IPS-NIHi11 (cell line): ENCODE measurements at regions not wholly inside any gene's neighbourhood (a gene's known extent, or its start where the extent isn't known, plus 50 kb on each side); places are given as distances from the start of the nearest gene placed in this dataset.

Experiments used
- DNase-seq: peaks from one replicate; pipeline ENCODE4 v3.0.0; 2012; ENCODE audit warnings: mixed read lengths, low spot score

DNA sequence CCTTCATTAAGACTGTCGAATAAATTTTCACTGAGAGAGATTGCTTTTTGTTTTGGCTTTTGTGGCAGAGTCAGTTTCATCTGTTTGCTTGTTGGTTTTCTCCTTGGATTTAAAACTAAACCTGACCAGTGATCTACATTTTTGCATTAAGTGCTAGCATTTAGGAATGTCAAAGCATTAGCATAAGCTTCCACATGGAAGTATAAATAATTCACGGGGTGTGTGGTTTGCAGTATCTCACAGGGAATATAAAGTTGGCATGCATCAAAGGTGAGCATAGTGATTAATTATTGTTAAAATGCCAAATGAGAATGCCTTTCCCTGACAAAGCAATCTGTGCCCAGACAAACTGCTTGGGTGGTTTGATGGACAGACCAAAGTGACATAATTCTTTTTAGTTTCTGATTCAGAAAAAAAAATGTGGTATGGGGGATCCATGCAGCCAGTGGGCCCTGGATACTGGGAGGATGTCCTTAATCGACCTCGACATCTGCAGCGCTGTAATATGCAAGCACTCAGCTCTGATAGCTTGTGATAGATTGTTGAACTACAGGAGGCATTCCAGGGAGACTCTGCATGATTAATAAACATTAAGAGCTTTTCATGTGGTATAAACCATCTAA lies 339.3 kb upstream of the POM121L12 start:
- DNase-seq = no peak

DNA sequence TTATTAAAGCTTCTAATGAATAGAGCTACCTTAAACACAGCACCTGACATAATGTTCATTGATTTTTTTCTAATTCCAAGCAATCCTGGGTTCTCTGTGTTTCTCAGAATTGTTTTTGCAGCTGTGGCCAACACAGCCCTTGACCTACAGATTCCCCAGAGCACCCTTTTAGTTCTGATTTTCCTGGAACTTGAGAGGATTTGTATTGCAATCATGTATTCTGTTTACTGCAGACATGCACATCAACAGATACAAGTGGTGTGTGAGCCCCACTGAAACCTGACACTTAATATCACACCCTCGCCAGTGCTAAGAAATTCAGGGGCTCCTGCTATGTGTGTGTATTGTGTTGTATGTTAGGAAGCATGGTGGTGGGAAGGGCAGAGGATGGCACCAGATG lies 344.2 kb upstream of the POM121L12 start:
- DNase-seq = no peak

DNA sequence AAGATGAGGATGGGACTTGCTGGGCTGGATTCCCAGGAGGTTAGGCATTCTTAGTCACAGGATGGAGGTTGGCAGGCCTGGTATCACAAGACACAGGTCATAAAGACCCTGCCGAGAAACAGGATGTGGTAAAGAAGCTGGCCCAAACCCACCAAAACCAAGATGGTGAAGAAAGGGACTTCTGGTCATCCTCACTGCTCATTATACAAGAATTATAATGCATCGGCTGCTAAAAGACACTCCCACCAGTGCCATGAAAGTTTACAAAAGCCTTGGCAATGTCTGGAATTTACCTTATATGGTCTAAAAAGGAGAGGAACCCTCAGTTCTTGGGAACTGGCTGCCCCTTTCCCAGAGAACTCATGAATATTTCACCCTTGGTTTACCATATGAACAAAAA lies 345.5 kb upstream of the POM121L12 start:
- DNase-seq = no peak

DNA sequence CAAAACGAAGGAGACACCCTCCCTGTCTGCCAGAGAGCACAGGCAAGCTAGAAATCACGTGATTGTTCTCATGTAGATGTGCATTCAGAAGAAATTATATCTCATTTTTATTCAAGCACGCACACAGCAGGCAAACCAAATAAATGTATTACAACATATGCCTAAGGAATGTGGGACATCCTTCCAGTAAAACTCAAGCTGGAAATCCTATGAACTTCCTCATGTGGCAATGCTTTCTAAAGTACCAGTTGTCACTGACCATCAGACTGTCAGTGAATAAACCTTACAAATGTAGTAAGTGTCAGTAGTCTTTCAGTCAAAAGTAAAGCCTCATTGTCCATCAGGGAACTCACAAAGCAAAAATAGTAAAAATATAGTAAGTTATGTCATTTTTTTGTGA lies 350.1 kb upstream of the POM121L12 start:
- no peak for DNase-seq

DNA sequence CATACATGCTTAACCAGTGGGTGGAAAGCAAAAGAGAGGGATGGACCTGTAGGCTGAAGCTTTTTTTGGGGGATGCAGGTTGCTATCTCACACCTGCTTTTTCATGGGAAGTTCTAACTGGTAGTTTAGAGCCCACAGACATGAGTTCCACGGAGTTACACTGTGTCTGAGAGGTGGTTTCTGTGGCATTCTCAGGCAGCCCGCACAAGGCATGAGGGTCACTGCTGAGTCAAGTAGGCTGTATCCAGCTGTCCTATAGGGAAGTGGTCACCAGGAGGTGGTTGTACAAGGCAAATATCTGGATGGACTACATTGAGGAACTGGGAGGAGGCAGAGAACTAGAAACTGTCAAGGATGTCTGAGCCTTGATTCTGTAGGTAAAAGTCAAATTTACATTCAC lies 351.0 kb upstream of the POM121L12 start:
- no peak for DNase-seq

DNA sequence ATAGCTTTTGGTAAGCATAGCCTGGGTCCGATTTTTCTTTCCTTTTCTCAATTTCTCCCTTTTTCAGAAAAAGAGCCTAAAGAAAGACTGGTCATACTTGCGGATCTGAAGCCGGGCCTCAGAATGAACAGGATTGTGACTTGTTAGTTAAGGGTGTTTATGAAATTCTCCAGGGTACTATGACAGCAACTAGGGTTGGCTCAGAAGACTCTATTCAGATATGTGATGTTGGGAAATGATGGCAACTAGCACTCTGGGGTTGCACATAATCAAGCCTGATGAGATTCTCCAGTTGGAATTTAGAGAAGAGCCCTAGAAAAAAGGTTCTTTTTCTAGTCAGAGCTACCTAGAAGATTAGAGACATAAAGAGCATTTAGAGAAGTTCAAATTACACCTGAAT lies 352.4 kb upstream of the POM121L12 start:
- DNase-seq = no peak

DNA sequence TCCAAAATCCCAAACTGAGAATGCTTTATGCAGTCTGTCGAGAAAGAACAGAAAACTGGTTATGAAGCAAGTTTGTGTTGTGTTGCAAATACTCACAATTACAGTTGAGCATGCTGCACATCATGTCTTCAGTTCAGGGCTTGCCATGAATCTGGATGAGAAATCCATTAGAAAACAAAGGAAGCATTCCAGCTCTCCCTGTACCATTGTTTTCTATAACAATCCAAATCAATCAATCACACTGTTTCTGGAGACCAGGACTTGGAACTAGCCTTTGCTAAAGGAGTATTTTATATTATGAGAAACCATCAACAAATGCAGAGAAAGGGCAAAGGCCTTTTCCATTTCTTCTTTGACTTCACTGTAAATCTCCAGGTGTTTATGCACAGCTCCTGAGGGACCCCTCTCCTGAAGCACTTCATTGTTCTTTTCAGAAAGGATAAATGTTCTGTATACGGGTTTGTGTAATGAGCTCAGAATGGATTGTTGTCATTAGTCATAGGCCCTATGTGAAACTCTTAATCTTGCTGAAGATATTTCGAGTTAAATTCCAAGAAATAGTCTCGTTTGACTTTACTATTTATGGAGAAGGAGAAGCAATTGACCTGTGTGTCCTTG lies 364.7 kb upstream of the POM121L12 start:
- DNase-seq = no peak

DNA sequence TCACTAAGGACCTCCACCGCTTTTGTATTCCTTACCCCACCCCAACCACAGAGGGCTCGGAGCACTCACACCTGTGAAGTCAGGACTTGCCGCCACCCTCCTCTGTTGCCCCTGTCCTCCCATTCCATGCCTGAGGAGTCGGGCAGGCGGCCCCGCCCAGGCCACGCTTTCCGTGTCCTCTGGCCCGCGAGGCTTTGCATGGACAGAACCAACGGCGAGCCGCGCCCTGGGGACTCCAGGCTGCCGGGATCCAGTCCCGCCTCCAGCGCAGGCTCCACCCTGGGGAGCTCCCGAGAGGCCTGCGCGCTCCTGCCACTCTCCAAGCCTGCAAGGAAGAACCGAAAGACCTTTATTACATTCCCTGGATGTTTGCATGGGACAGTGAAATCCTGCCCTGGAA lies 366.4 kb upstream of the POM121L12 start:
- DNase-seq = no peak

DNA sequence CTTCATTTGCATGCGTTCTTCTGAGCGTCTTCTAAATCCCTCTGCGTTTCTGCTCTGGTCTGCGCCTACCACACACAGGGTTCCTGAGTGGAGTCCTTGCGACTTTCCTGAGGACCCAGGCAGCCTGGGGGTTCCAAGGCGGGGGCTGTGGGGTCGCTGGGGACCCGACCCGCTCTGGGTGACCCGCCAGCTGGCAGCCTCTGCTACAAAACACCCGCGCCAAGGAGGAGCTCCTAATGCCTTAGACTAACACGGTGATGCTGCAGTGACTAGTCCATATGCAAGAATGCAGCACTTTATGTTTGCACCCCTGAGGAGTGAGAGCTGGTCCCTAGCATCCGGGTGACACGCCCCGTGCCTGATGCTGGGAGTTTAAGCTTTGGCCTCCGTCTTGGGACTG lies 367.0 kb upstream of the POM121L12 start:
- no peak for DNase-seq

DNA sequence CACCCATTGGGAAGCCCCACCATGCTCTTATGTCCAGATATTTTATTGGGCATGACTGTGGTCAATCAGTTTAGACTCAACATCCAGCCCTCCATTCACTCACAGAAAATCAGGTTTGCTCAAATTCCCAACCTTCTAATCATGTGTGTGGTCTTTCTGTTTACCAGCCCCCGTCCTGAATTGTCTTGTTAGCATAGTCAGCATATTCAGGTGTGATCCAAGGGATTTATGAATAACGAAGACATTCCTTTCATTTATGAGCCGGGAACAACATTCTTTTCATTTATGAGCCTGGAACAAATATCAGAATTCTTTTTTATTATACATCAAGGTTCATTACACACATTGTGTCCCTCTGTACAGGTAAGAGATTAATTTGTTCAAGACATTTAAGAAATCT lies 376.3 kb upstream of the POM121L12 start:
- DNase-seq = no peak

DNA sequence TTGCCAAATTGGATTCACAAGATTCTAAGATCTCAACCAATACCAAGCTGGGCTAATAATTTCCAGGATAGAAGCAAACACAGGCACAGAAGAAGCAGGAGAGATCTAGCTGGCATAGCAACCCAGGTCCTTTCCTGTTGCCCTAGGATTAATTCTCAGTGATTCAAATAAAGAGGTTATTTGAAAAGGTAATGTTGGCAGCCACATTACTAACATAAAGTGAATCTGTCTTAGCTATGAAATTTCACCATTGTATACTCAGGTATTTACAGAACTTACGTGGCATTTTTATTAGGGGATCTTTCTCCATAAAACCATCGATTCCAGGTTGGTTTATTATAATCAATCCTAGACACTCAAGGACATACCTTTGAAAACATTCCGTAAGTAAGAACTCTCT lies 379.3 kb upstream of the POM121L12 start:
- DNase-seq = no peak

DNA sequence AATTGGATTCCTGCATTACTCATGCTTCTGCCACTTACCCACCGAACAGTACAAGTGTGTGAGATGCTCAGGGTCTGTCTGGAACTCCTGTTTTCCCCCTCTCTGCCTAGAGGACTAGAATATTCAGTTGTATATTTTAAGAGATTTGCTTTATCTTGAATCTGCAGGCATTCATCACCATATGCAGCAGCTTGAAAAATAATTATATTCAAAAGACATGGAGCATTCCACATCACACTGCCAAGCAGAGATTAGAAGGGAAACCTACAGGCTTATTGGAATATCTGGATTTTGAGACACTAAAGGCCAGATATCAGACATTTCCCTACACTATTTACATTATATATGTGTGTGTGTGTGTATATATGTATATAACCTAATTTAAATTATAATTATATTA lies 382.8 kb upstream of the POM121L12 start:
- no peak for DNase-seq

DNA sequence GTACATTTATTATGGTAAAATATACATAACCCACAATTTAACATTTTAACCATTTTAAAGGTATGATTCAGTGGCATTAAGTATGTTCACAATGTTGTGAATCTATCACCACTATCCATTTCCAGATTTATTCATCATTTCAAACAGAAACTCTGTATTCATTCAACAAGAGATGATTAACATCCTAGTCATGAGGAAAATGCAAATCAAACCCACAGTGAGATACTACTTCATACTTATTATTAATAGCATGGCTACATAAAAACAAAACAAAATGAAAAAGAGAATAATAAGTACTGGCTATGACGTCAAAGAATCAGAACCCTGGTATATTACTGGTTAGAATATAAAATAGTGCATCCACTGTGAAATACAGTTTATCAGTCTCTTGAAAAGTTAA lies 386.6 kb upstream of the POM121L12 start:
- DNase-seq = no peak

DNA sequence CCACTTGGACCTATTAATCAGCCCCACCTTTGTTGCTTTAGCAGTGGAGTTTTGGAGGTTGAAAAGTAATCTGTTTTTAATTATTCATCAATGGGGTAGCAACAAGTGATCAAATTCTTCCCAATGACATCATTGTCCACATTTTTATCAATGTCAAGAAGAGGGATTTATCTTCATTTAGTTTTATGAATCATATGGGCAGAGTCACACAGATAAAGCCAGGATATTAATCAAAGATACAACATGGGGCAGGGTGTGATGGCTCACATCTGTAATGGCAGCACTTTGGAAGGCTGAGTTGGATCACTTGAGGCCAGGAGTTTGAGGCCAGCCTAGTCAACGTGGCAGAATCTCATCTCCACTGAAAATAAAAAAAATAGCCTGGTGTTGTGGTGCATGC lies 388.4 kb upstream of the POM121L12 start:
- DNase-seq = no peak

DNA sequence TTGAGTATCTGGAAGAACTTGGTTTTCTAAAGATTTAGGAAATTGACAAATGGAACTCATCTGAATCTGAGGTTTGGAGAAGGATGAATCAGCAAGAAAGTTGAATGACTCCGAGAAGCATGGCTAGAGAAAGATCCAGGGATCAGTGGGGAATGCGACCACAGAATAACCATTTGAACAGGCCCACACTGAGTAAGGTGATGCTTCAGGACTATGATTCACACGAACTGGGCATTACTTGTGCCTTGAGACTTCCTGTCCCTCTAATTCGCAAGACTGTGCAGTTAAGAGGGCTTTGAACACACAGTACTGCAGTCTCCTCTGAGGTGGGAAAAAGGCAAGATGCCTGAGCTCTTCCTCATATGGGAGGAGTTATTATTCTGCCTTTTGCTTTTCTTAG lies 395.5 kb upstream of the POM121L12 start:
- no peak for DNase-seq

DNA sequence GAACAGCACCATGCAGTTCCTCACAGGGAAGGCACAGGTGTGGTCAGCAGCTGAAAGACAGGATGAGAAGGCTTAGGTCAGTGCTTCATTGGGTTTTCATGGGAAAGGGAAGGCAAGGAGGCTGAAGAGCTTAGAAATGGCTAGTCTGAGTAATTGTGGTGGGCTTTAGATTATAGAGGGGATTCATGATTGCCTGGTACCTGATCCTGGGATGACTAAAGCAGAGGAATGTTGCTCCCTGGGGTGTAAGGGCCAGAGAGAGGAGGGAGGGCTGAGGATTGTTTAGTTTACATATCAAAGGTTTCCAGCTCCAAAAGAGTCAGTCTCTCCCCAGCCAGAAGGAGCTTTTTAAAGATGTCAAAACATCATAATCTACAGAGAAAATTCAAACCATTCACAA lies 396.3 kb upstream of the POM121L12 start:
- DNase-seq = peak; percentile 37

DNA sequence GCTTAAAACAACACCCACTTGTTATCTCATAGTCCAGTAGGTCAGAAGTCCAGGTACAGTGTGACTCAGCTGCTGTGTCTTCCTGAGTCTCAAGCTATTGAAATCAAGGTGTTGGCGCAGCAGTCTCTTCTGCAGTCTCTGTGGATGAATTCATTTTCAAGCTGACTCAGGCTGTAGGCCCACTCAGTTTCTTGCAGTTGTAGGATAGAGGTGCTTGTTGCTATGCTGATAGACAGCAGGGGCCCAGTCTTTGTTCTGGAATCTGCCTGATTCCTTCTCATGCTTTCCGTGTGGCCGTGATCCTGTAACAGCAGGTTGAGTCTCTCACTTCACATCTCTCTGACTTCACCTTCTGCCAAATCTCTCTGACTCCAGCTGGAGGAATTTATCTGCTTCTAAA lies 400.4 kb upstream of the POM121L12 start:
- DNase-seq = no peak

DNA sequence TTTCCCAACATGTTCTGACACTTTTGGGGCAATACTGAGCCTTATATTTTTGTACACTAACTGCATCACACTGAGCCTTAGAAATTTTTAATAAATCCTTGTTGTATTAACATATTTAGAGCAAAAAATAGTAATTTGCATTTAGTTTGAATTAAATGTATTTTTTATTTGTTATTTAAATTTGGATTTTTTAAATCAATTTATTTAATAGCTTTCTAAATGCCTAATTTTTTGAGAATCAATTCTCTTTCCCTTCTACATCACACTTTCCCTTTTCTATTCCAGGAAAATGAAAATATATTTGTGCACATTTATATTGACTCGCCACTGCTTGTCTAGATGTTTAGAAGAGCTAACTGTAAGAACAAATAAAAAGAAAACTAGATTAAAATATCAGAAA lies 414.6 kb upstream of the POM121L12 start:
- DNase-seq = no peak

DNA sequence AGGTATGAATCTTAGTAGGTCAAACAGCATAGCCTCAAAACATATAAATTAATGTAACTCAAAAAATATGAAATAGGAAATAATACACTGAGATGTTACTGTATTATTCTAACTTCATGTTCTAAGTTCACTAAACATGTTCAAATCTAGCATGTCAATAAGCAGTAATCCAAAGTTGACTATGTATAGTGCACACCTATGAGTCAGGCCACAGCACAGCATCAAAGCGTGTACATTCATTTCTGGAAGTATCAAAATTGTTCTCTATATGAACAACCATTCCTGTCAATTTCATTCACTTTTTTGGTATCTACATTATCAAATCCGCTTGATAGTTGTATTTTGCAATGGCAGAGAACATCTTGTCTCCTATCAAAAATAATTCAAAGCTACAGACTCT lies 418.9 kb upstream of the POM121L12 start:
- DNase-seq = no peak

DNA sequence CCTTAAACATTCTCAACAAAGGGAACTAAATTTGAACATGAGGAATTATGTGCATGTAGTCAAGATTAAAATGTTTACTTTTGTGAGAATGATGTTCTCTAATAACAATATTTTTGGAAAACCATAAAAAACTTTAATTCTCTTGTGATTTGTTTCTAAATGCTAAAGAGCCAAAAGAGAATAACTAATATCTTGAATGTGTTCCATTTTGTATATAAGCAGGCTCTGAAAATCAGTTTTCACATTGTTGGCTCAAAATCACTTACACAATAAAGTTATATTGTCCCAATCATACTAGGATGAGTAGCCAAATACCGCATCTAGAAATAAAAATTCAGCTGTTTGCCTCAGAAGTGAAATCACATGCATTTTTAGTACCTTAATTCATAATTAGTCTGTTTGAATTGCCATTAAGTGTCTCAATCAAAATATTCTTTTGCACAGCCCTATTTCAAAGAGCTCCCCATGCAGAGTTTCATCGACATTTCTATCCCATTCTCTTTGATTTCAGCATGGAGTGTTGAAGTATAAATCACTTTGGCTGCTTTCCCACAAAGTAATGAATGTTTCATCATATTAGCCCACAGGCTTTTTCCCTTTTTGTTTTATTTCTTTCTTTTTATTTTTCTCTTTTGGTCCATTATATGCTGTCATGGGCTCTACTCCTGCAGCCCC lies 420.3 kb upstream of the POM121L12 start:
- no peak for DNase-seq

DNA sequence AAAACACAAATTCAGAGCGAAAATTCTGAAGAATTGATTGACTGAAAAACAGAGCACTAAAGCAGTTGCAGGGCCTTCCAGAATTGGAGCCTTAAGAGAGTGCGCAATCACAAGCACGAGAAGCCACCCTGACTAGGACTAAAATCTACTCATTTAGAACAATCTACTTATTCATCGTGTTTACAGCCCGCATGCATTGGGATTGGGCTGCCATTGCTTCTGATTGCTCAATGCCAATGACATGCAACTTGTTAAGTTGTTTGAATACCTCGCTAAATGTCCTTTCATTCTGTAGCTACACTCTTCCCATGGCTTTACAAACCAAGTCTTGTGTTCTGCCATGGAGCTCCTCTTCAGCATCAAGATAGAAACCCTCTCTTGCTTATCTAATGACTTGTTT lies 425.9 kb upstream of the POM121L12 start:
- DNase-seq = no peak

DNA sequence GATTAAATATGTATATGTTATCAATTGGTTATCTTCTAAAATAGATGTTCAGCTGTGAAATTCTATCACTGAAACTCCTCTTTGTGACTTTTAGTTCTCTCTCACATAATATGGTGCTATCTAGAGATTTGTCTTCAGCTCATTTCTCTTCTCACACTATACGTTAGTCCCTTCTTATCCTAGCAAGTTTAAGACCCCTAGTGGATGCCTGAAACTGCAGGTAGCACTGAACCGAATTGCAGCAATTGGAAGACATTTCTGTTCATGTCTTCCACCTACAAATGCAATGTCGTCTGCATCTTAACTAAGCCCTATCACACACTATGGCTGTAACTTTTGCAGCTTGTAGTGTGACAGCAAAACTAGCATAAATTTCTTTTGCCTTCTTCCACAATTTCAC lies 442.7 kb upstream of the POM121L12 start:
- DNase-seq = no peak

DNA sequence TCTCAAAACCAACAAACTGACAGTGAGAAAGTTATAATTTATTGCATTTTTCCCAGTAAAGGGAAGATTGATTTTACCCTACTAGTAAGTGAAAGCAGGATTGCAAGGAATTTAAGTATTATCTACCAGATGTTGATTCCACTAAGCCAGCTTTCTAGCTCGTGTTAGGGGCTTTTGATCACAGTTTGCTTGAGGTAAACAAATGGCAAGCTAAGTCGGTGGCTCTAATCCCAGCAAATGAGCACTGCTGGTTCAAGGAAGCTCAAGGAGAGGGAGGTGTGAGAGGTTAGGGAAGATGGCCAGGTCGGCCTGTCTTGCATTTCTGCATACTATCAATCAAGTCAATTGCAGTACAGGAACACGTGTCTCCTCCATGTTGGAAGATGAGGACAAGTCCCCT lies 448.7 kb upstream of the POM121L12 start:
- peak; percentile 13 for DNase-seq

DNA sequence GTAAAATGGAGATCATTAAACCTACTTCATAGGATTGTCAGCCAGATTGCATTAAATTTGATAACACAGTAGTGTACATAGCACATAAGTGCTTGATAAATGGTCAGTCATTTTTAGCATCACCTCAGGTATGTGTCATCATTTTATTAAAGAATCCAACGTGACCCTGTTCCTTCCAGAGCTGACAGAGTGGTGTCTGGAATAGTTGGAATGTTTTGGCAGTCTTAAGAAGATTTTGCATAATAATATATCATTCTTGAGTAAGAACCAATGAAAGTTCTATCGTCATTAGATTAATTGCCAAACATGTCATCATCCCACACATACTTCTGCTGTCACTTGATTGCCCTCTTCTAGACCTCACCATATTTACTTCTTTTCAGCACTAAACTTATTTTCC lies 451.4 kb upstream of the POM121L12 start:
- no peak for DNase-seq
